Testis (tissue), 2 donors: ENCODE measurements at regions not wholly inside any gene's neighbourhood (a gene's known extent, or its start where the extent isn't known, plus 50 kb on each side); places are given as distances from the start of the nearest gene placed in this dataset.

ENCODE experiments used
- DNase-seq: peaks from one replicate; pipeline ENCODE4 v3.0.0-alpha.2; 2019
- H3K27ac ChIP-seq, 2 donors: fragments of 200-600 bp; sonication (generic); one replicate each; pipeline ENCODE4 v1.5.1; 2019
- H3K27me3 ChIP-seq: fragments of 200-600 bp; sonication (generic); one replicate; pipeline ENCODE4 v1.5.1; 2019
- H3K36me3 ChIP-seq: fragments of 200-600 bp; sonication (generic); one replicate; pipeline ENCODE4 v1.5.1; 2017; ENCODE audit warnings: low read depth; ENCODE audit errors: missing control alignments
- H3K4me1 ChIP-seq: fragments of 200-600 bp; sonication (generic); one replicate; pipeline ENCODE4 v1.5.1; 2019
- H3K4me3 ChIP-seq, 2 donors: fragments of 200-600 bp; sonication (generic); one replicate each; pipeline ENCODE4 v1.5.1; 2017 to 2019
- H3K9me3 ChIP-seq: fragments of 200-600 bp; sonication (generic); one replicate; pipeline ENCODE4 v1.5.1; 2017
- CTCF ChIP-seq, 3 experiments: fragments of 450-650 bp in 2 of 3; fragments of 200-600 bp in 1 of 3; sonication (generic) in 1 of 3; IDR thresholded peaks; one replicate each; pipeline ENCODE4 v1.5.1; 2016 to 2019; ENCODE audit warnings: antibody characterized with exemption in 3 of 3, mild to moderate bottlenecking in 2 of 3, moderate library complexity in 1 of 3
- POLR2A ChIP-seq: fragments of 450-650 bp; IDR thresholded peaks from one replicate; pipeline ENCODE4 v1.6.1; 2017; ENCODE audit warnings: antibody characterized with exemption, mild to moderate bottlenecking, moderate library complexity
- WGBS, 2 donors: methylation state at CpG; one replicate each; pipeline ENCODE4 v1.1.5; 2018; 5-methylcytosine and 5-hydroxymethylcytosine counted together
- intact Hi-C: fragments of 100-400 bp; cut with DNase I; formaldehyde crosslinking; loops from one replicate; pipeline ENCODE4 v1.15.1; 2023; ENCODE audit warnings: low total_unique reads

GRCh38 chr13:33426131-33426530 lies 140.6 kb upstream of the STARD13 start:
- no peak overlapping the region for H3K27ac ChIP-seq
- H3K27me3 ChIP-seq = no peaks in the 10 kb centered on the region
- intact Hi-C loops = no loop called here
- TF ChIP-seq CTCF (IDR thresholded peaks at IDR 0.05) (no peak), POLR2A (no peak)
- H3K4me3 ChIP-seq = no peak overlapping the region
- no peaks in the 10 kb centered on the region for H3K9me3 ChIP-seq
- H3K4me1 ChIP-seq = no peaks in the 10 kb centered on the region
- no peaks in the 10 kb centered on the region for H3K36me3 ChIP-seq
- DNase-seq = no peak
- 93 to 94% methylated on average over 1 of the region's 1 CpG for WGBS, 2 donors

GRCh38 chr13:33433316-33433715 lies 147.8 kb upstream of the STARD13 start:
- intact Hi-C loops = no loop called here
- no peak for DNase-seq

GRCh38 chr13:33434676-33435075 lies 149.1 kb upstream of the STARD13 start:
- no peaks in the 10 kb centered on the region for H3K4me1 ChIP-seq
- H3K9me3 ChIP-seq = no peaks in the 10 kb centered on the region
- H3K27me3 ChIP-seq = no peaks in the 10 kb centered on the region
- TF ChIP-seq CTCF (IDR thresholded peaks at IDR 0.05) (no peak), POLR2A (no peak)
- H3K36me3 ChIP-seq = no peaks in the 10 kb centered on the region
- DNase-seq = no peak
- H3K27ac ChIP-seq = no peak overlapping the region
- H3K4me3 ChIP-seq = no peak overlapping the region
- 83 to 98% methylated on average over 2 of the region's 2 CpGs for WGBS, 2 donors
- intact Hi-C loops = no loop called here

More at GRCh38 chr13:33433316-33433715, 147.8 kb upstream of the STARD13 start:
- 77 to 82% methylated on average over 6 of the region's 6 CpGs for WGBS, 2 donors
- Histone ChIP-seq H3K27ac (no peak overlapping the region), H3K36me3 (no peaks in the 10 kb centered on the region), H3K4me3 (no peak overlapping the region), H3K9me3 (no peaks in the 10 kb centered on the region), H3K27me3 (no peaks in the 10 kb centered on the region), H3K4me1 (no peaks in the 10 kb centered on the region)
- TF ChIP-seq CTCF (IDR thresholded peaks at IDR 0.05) = no peak
- TF ChIP-seq POLR2A = no peak

GRCh38 chr13:33435207-33435606 lies 149.7 kb upstream of the STARD13 start:
- no peaks in the 10 kb centered on the region for H3K9me3 ChIP-seq
- DNase-seq = no peak
- H3K4me1 ChIP-seq = no peaks in the 10 kb centered on the region
- TF ChIP-seq CTCF (IDR thresholded peaks at IDR 0.05) = no peak
- no peak for TF ChIP-seq POLR2A
- WGBS, 2 donors = 91 to 93% methylated on average over 2 of the region's 2 CpGs
- intact Hi-C loops = no loop called here
- no peaks in the 10 kb centered on the region for H3K27me3 ChIP-seq
- no peak overlapping the region for H3K4me3 ChIP-seq
- H3K27ac ChIP-seq = no peak overlapping the region
- H3K36me3 ChIP-seq = no peaks in the 10 kb centered on the region

- no peak overlapping the region for H3K27ac ChIP-seq
- no peaks in the 10 kb centered on the region for H3K4me1 ChIP-seq
- no peaks in the 10 kb centered on the region for H3K36me3 ChIP-seq
- H3K9me3 ChIP-seq = no peaks in the 10 kb centered on the region
- intact Hi-C loops = no loop called here
- no peaks in the 10 kb centered on the region for H3K27me3 ChIP-seq
- 76 to 96% methylated on average over 2 of the region's 2 CpGs for WGBS, 2 donors
- no peak for DNase-seq
- H3K4me3 ChIP-seq = no peak overlapping the region
- TF ChIP-seq CTCF (IDR thresholded peaks at IDR 0.05) (no peak), POLR2A (no peak)
Measured at GRCh38 chr13:33438918-33439317, 153.4 kb upstream of the STARD13 start.
